ENCODE measurements at regions not wholly inside any gene's neighbourhood (a gene's known extent, or its start where the extent isn't known, plus 50 kb on each side); places are given as distances from the start of the nearest gene placed in this dataset.

GRCh38 chr5:172505845-172506244 lies 51.5 kb upstream of the SH3PXD2B start:
- Histone ChIP-seq H3K27me3 (no peaks in the 10 kb centered on the region), H3K9me3 (peaks cover 0 to under 1% (median 0%) of the 10 kb centered on the region in 3 donors), H3K27ac (no peak overlapping the region), H3K4me1 (peaks cover 0 to 8% (median 0%) of the 10 kb centered on the region in 4 donors), H3K36me3 (no peaks in the 10 kb centered on the region), H3K4me3 (no peak overlapping the region)
- peak in 1 of 2 donors; percentile 50 for DNase-seq
- intact Hi-C loops (cut with DNase I; ENCODE audit: low total_unique reads): loop anchor here (2.0 kb wide), 1 partner anchor 39 kb away; no protein-coding TSS in a partner anchor
- no peak for TF ChIP-seq CTCF (IDR thresholded peaks at IDR 0.05)

GRCh38 chr5:172505403-172505759 lies 51.1 kb upstream of the SH3PXD2B start:
- H3K4me3 ChIP-seq: no peak overlapping the region
- DNase-seq: peak in 1 of 2 donors; percentile 12
- TF ChIP-seq CTCF (IDR thresholded peaks at IDR 0.05): no peak
- H3K36me3 ChIP-seq: no peaks in the 10 kb centered on the region
- H3K27ac ChIP-seq: no peak overlapping the region
- peaks cover 0 to 8% (median 0%) of the 10 kb centered on the region in 4 donors for H3K4me1 ChIP-seq
- no peaks in the 10 kb centered on the region for H3K27me3 ChIP-seq
- intact Hi-C loops (cut with DNase I; ENCODE audit: low total_unique reads): loop anchor here (2.0 kb wide), 1 partner anchor 39 kb away; no protein-coding TSS in a partner anchor
- H3K9me3 ChIP-seq: no peaks in the 10 kb centered on the region

GRCh38 chr5:172504701-172505402 lies 50.5 kb upstream of the SH3PXD2B start:
- intact Hi-C loops (cut with DNase I; ENCODE audit: low total_unique reads): loop anchor here (2.0 kb wide), 1 partner anchor 40 kb away; no protein-coding TSS in a partner anchor
- TF ChIP-seq CTCF (IDR thresholded peaks at IDR 0.05): no peak
- Histone ChIP-seq H3K4me1 (peaks cover 0 to 8% (median 0%) of the 10 kb centered on the region in 4 donors), H3K9me3 (no peaks in the 10 kb centered on the region), H3K27ac (peak overlapping the region in 1 of 2 donors; percentile 12), H3K4me3 (no peak overlapping the region), H3K27me3 (no peaks in the 10 kb centered on the region), H3K36me3 (no peaks in the 10 kb centered on the region)
- peak in 1 of 2 donors; percentile 51 for DNase-seq

GRCh38 chr5:172503925-172504700 lies 49.8 kb upstream of the SH3PXD2B start:
- H3K4me1 ChIP-seq: peaks cover 0 to 8% (median 0%) of the 10 kb centered on the region in 4 donors
- no peak overlapping the region for H3K4me3 ChIP-seq
- intact Hi-C loops (cut with DNase I; ENCODE audit: low total_unique reads): loop anchor here (2.0 kb wide), 1 partner anchor 41 kb away; no protein-coding TSS in a partner anchor
- peak overlapping the region in 1 of 2 donors; percentile 12 for H3K27ac ChIP-seq
- H3K9me3 ChIP-seq: no peaks in the 10 kb centered on the region
- no peaks in the 10 kb centered on the region for H3K27me3 ChIP-seq
- H3K36me3 ChIP-seq: no peaks in the 10 kb centered on the region
- TF ChIP-seq CTCF (IDR thresholded peaks at IDR 0.05): no peak
- peak in 1 of 2 donors; percentile 58 for DNase-seq
